NCI-H526 (cell line): ENCODE measurements at regions not wholly inside any gene's neighbourhood (a gene's known extent, or its start where the extent isn't known, plus 50 kb on each side); places are given as distances from the start of the nearest gene placed in this dataset.

Source experiments
- DNase-seq, 2 experiments: peaks; one replicate each; lab custom pipeline; 2025; lab: John Stamatoyannopoulos, UW

DNA sequence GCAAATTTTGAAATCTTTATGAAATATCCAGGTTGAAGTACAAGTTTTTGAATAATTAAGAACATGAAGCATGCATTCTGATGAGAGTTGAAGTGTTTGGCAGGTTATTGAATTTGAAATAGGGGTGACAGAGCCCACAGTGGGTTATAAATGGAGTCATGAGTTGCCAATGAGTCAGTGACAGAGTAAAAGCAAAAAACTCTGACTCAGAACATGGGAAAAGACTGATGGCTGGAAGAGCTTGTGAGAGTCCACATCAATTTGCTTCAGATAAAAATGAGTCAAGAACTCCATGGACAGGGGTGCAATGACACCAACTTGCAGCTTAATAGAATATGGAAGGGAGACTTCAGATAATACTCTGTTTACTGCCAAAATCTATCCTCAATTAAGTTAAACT lies 105.3 kb downstream of the SLC6A15 start:
- DNase-seq: no peak

DNA sequence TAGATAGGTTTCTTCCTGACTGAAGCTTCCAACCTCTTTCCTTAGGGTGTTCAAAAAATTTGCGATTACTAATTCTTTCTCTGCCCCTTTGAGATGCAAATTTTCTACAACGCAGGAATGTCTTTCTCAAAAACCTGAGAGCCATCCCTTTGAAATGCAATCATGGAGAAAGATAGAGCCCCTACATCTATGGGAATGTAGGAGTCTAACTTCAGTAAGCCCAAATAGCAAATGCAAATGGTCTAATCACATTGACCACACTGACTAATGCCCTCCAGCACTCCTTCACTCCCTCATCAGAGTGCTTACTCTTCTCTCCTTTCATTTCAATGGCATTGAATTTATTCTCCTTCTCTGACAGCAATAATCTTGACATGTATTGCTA lies 107.1 kb downstream of the SLC6A15 start:
- DNase-seq: no peak

DNA sequence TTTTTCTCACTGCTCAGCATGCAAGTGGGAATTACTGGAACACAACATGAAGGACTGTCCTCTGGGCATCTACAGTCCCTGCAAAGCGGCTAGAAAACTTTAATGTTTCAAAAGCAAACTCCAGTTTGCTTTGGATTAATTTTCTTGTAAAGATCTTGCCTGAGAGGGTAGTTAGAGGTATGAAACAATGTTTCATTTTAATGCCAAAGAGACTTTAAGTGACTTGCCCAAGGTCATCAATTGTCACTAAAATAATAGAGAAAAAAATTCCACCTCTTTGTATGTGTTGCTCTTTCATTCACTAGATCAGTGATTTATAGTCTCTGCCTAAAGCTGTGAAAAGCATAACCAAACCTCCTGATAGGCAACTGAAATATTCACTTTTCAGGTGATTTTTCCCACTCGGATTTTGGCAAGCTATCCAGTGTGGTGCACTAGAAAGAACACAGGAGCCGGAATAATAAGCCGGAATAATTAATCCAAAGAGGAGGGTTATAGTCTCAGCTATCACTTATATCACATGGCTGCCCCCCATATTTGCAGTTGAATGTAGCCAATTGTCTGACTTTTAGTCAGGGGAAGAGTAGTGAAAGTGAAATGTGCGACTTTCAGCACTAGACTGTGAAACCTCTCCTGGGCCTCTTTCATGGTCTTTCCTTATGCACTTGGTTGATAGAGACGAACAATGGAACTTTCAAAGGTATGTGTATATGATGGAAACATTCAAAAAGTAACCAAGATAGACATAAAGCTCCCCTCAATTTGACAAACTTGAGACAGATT lies 107.7 kb downstream of the SLC6A15 start:
- no peak for DNase-seq

DNA sequence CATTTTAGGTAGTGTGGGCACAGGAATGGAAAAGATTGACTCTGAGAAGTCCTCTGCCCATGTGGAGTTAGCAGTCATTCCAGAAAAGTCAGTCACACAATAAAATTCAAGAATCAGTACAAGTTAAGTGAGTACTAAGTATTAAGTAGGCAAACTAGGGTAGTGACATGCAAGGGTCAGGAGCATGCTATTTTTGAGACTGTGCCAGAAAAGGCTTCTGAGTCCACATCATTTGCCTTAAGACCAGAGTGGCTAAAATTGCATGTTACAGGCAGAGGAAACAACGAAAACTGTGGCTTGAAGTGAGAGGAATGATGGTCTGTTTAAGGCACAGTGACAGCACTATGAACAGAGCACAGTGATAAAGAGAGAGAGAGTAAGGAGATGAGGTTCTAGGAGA lies 108.9 kb downstream of the SLC6A15 start:
- no peak for DNase-seq

DNA sequence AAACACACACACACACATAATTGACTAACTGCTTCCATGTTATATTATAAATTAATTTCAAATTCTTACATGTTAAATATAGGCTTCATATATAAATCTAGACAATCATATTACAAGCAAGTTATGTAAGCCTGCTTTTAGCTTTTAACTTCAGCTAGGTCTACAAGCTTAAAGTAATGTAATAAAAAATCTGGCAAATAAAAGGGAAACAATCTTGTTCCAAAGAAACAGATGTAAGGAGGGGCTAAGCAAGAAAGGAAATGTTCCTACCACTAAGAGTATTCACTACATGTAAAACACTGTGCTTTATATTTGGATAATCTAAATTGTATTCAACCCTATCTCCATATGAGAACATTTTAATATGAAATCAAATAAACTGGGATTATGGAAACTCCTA lies 110.4 kb downstream of the SLC6A15 start:
- no peak for DNase-seq

DNA sequence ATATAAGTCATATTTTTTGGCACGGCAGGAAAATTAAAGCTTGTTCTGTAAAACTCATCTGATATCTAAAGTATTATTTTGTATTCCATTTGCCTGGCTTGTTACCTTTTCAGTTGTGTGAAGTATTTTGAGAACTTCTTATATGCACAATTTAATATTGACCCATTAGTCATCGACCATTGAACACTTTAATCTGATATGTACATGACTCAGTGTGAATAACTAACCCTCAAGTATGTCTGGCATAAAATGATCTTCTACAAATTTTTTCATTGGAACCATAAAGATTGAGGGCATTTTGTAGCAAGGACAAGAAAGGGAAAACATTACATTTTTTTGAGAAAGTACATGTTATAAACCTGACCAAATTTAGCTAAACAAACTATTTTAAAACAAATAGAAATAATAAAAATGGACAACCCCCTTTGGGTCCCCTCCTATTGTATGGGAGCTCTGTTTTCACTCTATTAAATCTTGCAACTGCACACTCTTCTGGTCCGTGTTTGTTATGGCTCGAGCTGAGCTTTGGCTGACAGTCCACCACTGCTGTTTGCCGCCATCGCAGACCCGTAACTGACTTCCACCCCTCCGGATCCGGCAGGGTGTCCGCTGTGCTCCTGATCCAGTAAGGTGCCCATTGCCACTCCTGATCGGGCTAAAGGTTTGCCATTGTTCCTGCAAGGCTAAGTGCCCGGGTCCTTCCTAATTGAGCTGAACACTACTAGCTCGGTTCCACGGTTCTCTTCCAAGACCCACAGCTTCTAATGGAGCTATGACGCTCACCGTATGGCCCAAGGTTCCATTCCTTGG lies 118.8 kb downstream of the SLC6A15 start:
- no peak for DNase-seq

DNA sequence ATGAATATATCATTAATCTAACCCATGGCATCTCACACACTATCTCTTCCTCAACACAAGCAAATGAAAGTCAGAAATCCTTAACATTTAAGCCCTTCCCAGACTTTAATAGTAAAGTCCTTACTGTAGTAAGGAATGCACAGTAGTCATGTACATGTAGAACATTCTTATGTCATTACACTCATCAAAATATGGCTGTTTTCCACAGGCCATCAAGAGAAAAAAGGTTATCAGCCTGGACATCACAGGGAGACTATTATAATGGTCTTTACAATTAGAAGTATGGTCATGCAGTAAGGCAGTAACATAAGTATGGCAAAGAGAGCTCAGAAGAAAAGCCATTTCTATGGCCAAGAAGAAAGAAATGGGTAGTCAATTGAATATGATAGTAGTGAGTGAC lies 121.2 kb downstream of the SLC6A15 start:
- no peak for DNase-seq

DNA sequence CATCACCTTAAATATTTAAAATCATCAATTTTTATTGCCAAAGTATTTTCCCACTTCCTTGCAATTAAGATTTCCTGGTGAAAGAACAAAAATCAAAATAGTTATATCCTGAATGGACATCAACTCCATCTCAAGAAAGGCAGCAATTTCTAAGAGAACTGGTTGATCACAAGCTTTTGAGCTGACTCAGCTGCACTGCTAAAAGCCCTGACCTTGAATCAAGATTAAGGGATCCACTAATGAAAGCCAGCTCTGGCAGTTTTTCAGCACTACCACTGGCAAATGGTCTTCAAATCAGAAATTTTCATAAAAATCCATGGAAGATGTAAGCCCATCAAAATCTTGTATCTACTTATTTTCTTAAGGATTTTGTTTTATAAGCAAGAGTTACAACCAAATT lies 123.4 kb downstream of the SLC6A15 start:
- no peak for DNase-seq

DNA sequence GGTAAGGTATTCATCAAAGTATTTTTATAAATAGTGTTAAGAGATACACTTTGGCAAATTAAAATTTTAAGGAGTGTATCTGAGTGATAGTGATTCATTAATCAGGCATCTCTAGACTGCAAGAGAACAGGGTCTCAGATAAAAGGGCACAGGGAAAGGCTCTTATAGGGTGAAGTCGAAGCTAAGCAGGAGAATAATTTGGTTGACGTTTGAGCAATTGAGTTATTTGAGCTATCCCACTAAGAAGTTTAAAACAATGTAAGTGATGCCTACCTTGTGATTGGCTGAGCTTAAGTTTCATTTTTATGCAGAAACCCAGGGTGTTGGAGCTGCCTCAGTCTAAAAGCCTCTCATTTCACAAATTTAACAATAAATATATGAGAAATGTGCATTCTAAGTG lies 125.3 kb downstream of the SLC6A15 start:
- no peak for DNase-seq

DNA sequence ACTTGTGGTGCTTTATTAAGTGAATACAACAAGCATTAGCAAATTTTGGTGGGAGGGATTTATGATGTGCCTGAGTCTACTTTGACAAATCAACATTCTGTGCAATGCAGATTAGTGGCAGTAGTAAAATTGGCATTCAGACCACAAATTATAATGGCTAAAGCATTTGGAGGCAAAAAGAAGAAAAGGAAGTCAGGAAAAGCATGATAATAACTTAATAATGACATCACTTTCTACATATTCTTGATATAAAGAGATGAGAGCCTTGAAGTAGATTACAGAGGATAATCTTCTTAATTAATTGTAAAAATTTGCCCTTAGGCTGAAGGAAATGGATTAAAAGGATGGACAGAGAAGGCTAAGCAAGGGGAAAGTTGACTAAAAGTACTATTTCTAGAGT lies 126.0 kb downstream of the SLC6A15 start:
- DNase-seq: no peak

DNA sequence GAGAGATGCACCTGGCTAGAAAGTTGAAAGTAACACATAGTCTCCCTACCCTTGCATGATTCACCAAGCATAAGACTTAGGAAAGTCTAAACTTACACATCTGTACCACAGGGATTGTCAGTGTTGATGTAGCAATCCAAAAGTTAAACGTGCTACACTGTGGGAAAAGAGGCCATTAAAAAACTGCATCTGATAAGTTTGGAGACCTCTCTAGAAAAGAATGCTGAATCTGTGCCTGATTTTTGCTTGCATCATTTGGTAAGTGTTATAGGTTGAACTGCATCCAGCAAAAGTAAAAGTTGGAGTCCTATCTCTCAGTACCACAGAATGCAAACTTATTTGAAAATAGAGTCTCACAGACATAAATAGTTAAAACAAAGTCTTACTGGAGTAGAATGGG lies 126.6 kb downstream of the SLC6A15 start:
- DNase-seq: no peak

DNA sequence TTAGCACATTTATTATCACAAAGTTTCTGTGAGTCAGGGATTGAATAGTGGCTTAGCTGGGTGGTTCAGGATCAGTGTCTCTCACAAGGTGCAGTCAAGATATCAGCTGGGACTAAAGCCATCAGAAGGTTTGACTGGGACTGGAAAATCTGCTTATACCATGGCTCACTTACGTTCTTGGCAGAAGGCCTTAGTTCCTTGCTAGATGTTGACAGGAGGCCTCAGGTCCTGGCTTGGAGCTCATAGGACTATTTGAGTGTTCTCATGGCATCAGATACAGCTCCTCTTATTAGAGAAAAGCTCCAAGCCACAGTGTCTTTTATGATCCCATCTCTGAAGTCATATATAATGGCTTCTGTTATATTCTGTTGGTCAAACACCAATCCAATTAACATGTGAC lies 127.3 kb downstream of the SLC6A15 start:
- no peak for DNase-seq

DNA sequence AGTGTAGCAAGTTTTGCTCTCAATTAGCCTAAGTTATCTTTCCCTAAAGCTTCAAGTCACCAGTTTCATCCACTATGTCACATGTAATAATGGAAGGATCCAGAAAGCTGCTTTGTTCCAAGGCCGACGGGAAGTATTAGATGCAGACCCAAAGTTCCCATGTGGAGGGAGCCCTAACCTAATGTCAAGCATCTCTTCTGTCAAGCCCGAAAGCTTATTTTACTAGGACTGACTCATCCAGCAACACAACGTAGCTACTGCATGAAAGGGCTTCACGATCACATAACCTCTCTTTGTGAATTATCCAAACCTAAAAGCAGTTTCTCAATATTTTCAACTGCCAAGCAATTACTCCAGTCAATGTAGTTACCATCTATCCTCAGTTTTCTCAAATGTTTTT lies 133.4 kb downstream of the SLC6A15 start:
- DNase-seq: no peak

DNA sequence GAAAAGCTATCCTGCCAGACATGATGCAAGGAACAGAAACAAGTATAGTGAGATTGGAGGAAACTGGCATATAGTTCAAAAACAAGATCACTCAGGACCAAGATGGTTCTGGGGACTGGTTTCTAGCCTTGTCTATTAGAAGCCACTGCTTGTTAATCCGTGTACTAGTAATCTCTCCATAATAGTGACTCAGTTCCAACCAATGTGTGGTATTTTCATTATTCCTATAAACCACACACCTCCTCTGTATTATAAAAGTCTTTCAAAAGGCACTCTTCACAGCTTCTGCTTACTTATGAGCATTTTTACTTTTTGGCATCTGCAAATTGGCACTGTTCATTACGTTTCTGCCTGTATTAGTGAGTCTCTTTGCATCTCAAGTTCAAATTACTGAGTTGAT lies 140.3 kb downstream of the SLC6A15 start:
- DNase-seq: no peak

DNA sequence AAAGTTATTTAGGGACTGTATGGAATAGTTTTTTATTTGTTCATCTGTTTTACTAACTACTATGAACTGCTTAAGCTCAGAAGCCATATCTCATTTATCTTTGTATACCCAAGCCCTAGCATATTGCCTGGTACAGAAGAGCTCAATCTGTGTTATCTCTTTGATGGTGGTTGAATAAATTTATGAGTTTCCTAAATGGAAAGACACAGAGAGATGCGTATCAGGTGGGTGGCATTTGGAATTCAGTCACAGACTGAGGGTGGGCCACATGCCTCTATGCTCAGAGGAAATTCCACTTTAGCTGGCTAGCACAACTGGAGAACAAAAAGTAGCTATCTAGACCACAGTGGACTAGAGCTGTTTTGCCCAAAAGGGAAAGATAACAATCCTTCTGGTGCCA lies 145.5 kb downstream of the SLC6A15 start:
- DNase-seq: no peak

DNA sequence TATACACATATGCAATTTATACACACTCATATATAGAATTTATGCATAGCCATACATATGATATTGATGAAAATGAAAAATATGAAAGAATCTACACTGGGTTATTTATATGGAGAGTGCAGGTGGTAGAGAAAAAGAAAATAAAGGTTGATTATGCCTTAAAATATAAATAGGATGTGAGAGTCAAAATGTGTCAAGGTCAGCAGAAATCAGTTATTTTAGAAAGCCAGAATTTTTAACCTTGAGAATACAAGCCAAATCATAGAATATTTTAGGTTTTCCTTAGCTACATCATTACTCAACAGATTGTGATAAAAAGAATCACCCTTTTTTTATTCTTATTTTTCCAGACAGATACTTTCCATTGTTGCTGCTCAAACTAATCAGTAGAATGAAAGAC lies 146.2 kb downstream of the SLC6A15 start:
- DNase-seq: no peak

DNA sequence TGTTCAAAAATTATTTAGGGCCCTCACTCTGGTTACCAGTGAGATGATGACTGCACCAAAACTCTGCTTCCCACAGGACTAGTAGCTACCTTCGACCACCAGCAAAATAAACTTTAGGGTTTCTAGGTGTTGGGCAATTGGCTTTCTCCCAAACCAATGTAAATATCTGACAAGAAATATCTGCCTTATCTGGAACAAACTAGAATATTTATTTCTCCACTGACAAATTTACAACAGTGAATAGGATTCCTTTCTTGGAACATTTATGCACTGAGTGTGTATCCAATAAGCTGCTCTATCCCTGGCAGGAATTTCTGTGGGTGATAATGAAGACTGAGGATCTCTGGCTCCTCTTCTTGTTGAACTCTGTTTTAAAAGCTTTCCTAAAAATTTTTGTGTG lies 148.6 kb downstream of the SLC6A15 start:
- DNase-seq: no peak

DNA sequence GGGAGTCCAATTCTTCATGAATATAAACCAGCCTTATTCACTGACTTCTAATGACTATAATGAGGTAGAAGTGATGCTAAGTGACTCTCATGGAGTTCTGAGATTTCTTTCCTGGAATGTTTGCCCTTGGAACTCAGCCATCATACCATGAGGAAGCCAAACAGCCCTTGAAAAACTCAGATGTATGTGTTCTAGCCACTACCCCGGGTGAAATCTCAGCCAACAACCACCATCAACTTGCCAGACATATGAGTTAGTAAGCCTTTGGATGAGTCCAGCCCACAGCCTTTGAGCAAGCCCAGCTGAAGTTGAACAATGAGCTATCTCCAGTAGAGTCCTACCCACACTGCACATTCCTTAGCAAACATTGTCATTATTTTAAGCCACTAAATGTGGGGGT lies 149.5 kb downstream of the SLC6A15 start:
- DNase-seq: no peak

DNA sequence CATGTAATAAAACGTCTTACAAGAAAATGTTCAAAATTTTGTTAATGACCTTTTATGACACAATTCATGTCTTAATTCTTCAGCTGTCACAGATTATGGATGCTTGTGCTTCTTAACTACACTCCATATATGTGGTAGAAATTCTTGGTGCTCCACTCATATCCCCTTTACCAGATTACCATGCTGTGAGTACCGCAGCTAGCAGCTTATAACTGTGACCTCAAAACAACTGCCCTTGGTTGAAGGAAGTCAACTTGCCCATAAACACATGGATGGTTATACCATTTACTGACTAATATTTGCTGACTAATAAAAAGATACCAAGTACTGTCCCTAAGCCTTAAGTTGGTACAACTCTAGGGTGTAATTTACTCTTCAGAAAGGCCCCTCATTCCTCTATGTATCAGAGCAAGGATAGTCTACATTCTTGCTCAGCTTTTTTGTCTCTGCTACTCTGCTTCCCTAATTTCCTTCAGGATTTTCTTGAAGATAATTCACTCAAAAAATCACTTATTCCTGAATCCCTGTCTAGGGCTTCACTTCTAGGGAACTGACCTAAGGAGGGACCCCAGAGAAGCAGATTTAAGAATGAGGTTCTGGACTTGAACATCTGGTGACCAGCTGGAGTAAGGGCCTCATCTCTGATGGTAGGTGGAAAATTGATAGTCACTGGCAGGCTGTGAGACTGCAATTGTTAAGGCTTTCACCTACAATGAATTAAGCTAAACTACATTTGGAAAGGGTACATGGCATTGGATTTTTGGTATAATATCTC lies 152.3 kb downstream of the SLC6A15 start:
- no peak for DNase-seq

DNA sequence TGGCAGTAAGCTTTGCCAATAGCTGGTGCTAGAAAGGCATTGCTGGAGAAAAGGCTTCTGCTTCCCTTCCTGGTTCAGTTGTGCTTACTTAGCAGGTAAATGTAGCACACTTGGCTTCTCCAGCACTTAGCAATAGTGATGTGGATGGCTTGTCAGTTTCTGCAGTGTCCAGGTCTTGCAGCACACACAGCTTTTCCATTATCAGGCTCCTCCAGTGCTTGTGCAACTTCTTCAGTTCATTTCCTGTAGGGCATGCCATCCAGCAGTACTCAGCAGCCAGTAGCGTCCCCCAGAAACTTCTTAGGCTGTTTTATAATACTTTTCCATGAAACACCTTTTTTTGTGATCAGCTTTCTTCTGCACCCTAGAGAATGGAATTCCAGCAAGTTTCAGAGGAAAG lies 154.6 kb downstream of the SLC6A15 start:
- no peak for DNase-seq

DNA sequence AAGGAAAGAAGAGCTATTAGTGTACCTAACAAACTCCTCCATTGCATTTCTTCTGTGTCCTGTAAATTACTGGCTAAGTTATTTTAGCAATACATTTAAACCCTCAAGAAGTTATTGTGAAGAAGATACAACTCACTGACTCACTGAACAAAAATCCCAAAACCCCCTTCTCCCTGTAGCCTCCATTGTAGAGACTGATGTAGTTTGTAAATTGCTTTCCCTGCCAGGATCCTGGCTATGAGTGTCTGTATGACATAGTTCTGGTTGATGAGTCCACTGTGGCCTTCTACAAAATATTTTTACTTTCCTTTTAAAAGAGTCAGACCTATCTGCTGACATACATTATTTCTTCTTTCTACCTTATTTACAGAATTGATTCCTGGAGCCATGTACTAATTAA lies 155.6 kb downstream of the SLC6A15 start:
- DNase-seq: no peak

DNA sequence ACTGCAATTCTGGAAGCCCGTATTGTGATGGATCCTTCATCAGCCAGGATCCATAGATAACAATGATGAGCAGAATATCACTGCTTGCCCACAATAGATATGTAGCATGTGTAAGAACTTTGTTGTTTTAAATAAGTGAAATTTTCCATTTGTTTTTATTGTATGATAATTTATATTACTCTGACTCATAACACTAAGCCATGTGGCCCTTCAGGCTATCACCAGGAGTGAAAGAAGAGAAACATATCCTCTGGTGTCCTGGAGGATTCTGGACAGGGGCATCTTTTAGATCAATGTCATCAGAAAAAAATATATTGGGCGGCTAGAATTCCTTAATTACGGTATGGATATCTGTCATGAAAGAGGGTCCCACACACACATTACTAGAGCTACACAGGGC lies 167.5 kb downstream of the SLC6A15 start:
- no peak for DNase-seq

DNA sequence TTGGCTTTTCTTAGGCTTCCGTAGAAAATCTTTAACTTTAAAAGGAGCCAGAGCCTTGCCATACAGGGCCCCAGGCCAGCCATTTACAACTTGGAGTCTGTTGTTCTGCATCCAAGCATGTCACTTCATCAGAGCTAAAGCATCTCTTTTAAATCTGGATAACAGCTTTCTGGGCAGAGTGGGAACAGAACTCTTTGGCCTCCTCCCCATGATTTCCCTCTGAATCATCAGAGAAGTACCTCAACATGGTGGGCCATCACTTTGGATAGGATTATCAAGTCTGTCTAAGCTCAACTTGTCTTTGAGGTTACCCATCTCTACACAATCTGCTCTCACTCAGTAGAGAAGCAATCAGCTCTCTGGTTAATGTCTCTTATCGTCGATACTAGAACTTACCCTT lies 170.9 kb downstream of the SLC6A15 start:
- no peak for DNase-seq
